Gastrocnemius medialis (tissue), 4 donors: ENCODE measurements at regions not wholly inside any gene's neighbourhood (a gene's known extent, or its start where the extent isn't known, plus 50 kb on each side); places are given as distances from the start of the nearest gene placed in this dataset.

Experiments
- CTCF ChIP-seq, 5 experiments: fragments of 450-650 bp in 3 of 5; fragments of 200-600 bp in 2 of 5; sonication (generic) in 2 of 5; IDR thresholded peaks in 4 of 5; conservative IDR thresholded peaks in 1 of 5; 1 replicate in 4 of 5; 2 replicates in 1 of 5; pipeline ENCODE4 v1.5.1; 2016 to 2019; ENCODE audit warnings: antibody characterized with exemption in 5 of 5, mild to moderate bottlenecking in 3 of 5, moderate library complexity in 3 of 5
- POLR2A ChIP-seq, 2 donors: fragments of 450-650 bp; IDR thresholded peaks; one replicate each; pipeline ENCODE4 v1.6.1; 2017; ENCODE audit warnings: antibody characterized with exemption in 2 of 2, mild to moderate bottlenecking in 2 of 2, moderate library complexity in 2 of 2

- no peak for TF ChIP-seq CTCF (IDR thresholded peaks at IDR 0.05 in 4 of 5, conservative IDR thresholded peaks at IDR 0.05 in 1 of 5)
- TF ChIP-seq POLR2A (IDR thresholded peaks at IDR 0.05): no peak
Measured at GRCh38 chr22:44369293-44369661, 56.5 kb upstream of the SHISAL1 start.
